ENCODE measurements at regions not wholly inside any gene's neighbourhood (a gene's known extent, or its start where the extent isn't known, plus 50 kb on each side); places are given as distances from the start of the nearest gene placed in this dataset.

- Mint-ChIP-seq H3K4me1 (ENCODE audit: low read depth, unreplicated experiment) (no peaks in the 10 kb centered on the region), H3K27me3 (ENCODE audit: unreplicated experiment) (no peaks in the 10 kb centered on the region), H3K4me3 (ENCODE audit: unreplicated experiment) (no peak overlapping the region), H3K36me3 (ENCODE audit: unreplicated experiment) (no peaks in the 10 kb centered on the region), H3K9me3 (ENCODE audit: unreplicated experiment) (no peaks in the 10 kb centered on the region), H3K27ac (ENCODE audit: unreplicated experiment) (no peak overlapping the region)
- no peak for TF ChIP-seq CTCF (IDR thresholded peaks at IDR 0.05; ENCODE audit: partially characterized antibody, unreplicated experiment)
- DNase-seq = no peak
Measured at GRCh38 chr3:83813176-83813575, 1145.6 kb upstream of the CADM2 start.

GRCh38 chr3:83816653-83817052 lies 1142.1 kb upstream of the CADM2 start:
- Mint-ChIP-seq H3K9me3 (ENCODE audit: unreplicated experiment) (no peaks in the 10 kb centered on the region), H3K27me3 (ENCODE audit: unreplicated experiment) (no peaks in the 10 kb centered on the region), H3K27ac (ENCODE audit: unreplicated experiment) (no peak overlapping the region), H3K36me3 (ENCODE audit: unreplicated experiment) (no peaks in the 10 kb centered on the region), H3K4me3 (ENCODE audit: unreplicated experiment) (no peak overlapping the region), H3K4me1 (ENCODE audit: low read depth, unreplicated experiment) (no peaks in the 10 kb centered on the region)
- no peak for DNase-seq
- TF ChIP-seq CTCF (IDR thresholded peaks at IDR 0.05; ENCODE audit: partially characterized antibody, unreplicated experiment) = no peak

GRCh38 chr3:83821506-83821905 lies 1137.3 kb upstream of the CADM2 start:
- Mint-ChIP-seq H3K9me3 (ENCODE audit: unreplicated experiment) (no peaks in the 10 kb centered on the region), H3K4me1 (ENCODE audit: low read depth, unreplicated experiment) (no peaks in the 10 kb centered on the region), H3K36me3 (ENCODE audit: unreplicated experiment) (no peaks in the 10 kb centered on the region), H3K4me3 (ENCODE audit: unreplicated experiment) (no peak overlapping the region), H3K27ac (ENCODE audit: unreplicated experiment) (no peak overlapping the region), H3K27me3 (ENCODE audit: unreplicated experiment) (no peaks in the 10 kb centered on the region)
- no peak for TF ChIP-seq CTCF (IDR thresholded peaks at IDR 0.05; ENCODE audit: partially characterized antibody, unreplicated experiment)
- DNase-seq = no peak

- Mint-ChIP-seq H3K9me3 (ENCODE audit: unreplicated experiment) (no peaks in the 10 kb centered on the region), H3K36me3 (ENCODE audit: unreplicated experiment) (no peaks in the 10 kb centered on the region), H3K4me1 (ENCODE audit: low read depth, unreplicated experiment) (no peaks in the 10 kb centered on the region), H3K27ac (ENCODE audit: unreplicated experiment) (no peak overlapping the region), H3K27me3 (ENCODE audit: unreplicated experiment) (no peaks in the 10 kb centered on the region), H3K4me3 (ENCODE audit: unreplicated experiment) (no peak overlapping the region)
- TF ChIP-seq CTCF (IDR thresholded peaks at IDR 0.05; ENCODE audit: partially characterized antibody, unreplicated experiment) = no peak
- no peak for DNase-seq
Measured at GRCh38 chr3:83823095-83823494, 1135.7 kb upstream of the CADM2 start.

- Mint-ChIP-seq H3K27ac (ENCODE audit: unreplicated experiment) (no peak overlapping the region), H3K4me3 (ENCODE audit: unreplicated experiment) (no peak overlapping the region), H3K9me3 (ENCODE audit: unreplicated experiment) (no peaks in the 10 kb centered on the region), H3K27me3 (ENCODE audit: unreplicated experiment) (no peaks in the 10 kb centered on the region), H3K4me1 (ENCODE audit: low read depth, unreplicated experiment) (no peaks in the 10 kb centered on the region), H3K36me3 (ENCODE audit: unreplicated experiment) (peaks cover 4% of the 10 kb centered on the region)
- no peak for TF ChIP-seq CTCF (IDR thresholded peaks at IDR 0.05; ENCODE audit: partially characterized antibody, unreplicated experiment)
- DNase-seq = no peak
Measured at GRCh38 chr3:83835040-83835439, 1123.7 kb upstream of the CADM2 start.
